ENCODE measurements at regions not wholly inside any gene's neighbourhood (a gene's known extent, or its start where the extent isn't known, plus 50 kb on each side); places are given as distances from the start of the nearest gene placed in this dataset.

- no peak for TF ChIP-seq CTCF (IDR thresholded peaks at IDR 0.05)
- TF ChIP-seq POLR2A (IDR thresholded peaks at IDR 0.05), result no peak
Measured at GRCh38 chr9:96044401-96044800, 168.9 kb downstream of the ERCC6L2 start.
